Ectodermal cell (in vitro differentiated cells): ENCODE measurements at regions not wholly inside any gene's neighbourhood (a gene's known extent, or its start where the extent isn't known, plus 50 kb on each side); places are given as distances from the start of the nearest gene placed in this dataset.

ENCODE experiments used
- H3K27ac ChIP-seq: 2 replicates; pipeline ENCODE4 v1.7.0; 2013; ENCODE audit warnings: mild to moderate bottlenecking, low read depth, low read length; ENCODE audit not compliant: insufficient read depth, poor library complexity, severe bottlenecking
- H3K27me3 ChIP-seq: 2 replicates; pipeline ENCODE4 v1.7.0; 2013; ENCODE audit warnings: mild to moderate bottlenecking, low read length; ENCODE audit not compliant: insufficient read depth, control insufficient read depth, poor library complexity, severe bottlenecking
- H3K36me3 ChIP-seq: one replicate; pipeline ENCODE4 v1.7.0; 2013; ENCODE audit warnings: low read length; ENCODE audit not compliant: control insufficient read depth, insufficient read depth
- H3K4me1 ChIP-seq: one replicate; pipeline ENCODE4 v1.7.0; 2013; ENCODE audit warnings: low read length; ENCODE audit not compliant: control insufficient read depth, insufficient read depth
- H3K4me3 ChIP-seq: 2 replicates; pipeline ENCODE4 v1.7.0; 2013; ENCODE audit warnings: low read depth, low read length, control low read depth; ENCODE audit not compliant: insufficient read depth
- H3K9me3 ChIP-seq: 2 replicates; pipeline ENCODE4 v1.7.0; 2013; ENCODE audit warnings: mild to moderate bottlenecking, low read length, moderate library complexity; ENCODE audit not compliant: control insufficient read depth
- WGBS, 2 experiments: methylation state at CpG; one replicate each; pipeline ENCODE4 v1.1.7; 2013; ENCODE audit warnings: missing lambda C conversion rate in 2 of 2; 5-methylcytosine and 5-hydroxymethylcytosine counted together

DNA sequence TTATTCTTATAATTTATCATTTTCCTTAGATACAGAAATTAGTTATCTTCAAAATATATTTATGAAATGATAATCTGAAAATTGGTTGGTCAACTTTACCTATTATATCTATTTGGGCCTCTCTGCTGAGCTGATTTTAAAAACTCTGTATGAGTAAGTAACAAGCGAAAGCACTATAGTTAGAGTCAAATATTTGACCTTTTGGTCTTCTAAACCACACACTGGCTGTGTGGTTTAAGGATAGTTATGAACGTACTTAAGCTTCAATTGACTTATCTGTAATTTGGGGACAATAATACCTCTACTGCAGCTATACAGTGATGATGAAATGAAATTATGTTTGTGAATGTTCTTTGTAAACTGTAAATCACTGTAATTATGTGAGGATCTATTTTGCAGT is 763.9 kb upstream of the GRM7 start:
- Histone ChIP-seq H3K4me3 (no peak overlapping the region), H3K9me3 (no peaks in the 10 kb centered on the region), H3K36me3 (no peaks in the 10 kb centered on the region), H3K27ac (no peak overlapping the region), H3K4me1 (no peaks in the 10 kb centered on the region), H3K27me3 (no peaks in the 10 kb centered on the region)
- WGBS, 2 experiments, result 92 to 100% methylated on average over 1 to 2 of the region's 2 CpGs

DNA sequence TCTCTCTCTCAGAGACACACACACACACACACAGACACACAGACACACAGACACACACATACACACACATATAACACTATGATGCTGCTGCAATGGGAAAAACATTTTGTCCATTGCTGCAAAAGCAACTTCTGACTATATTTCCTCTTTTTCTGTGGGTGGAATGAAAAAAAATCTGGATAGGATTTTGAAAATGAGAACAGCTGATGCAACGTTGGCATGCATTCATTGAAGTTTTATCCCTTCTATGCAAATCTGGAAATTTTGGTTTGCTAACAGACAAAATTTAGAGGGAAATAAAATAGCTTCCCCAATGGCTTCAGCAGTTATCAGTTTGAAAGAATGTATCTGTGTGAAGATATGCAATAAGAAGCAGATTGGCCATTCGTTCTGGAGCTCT is 763.4 kb upstream of the GRM7 start:
- Histone ChIP-seq H3K4me1 (no peaks in the 10 kb centered on the region), H3K27me3 (no peaks in the 10 kb centered on the region), H3K4me3 (no peak overlapping the region), H3K9me3 (no peaks in the 10 kb centered on the region), H3K27ac (no peak overlapping the region), H3K36me3 (no peaks in the 10 kb centered on the region)
- 90 to 93% methylated on average over 2 of the region's 2 CpGs for whole genome bisulfite sequencing, 2 experiments

DNA sequence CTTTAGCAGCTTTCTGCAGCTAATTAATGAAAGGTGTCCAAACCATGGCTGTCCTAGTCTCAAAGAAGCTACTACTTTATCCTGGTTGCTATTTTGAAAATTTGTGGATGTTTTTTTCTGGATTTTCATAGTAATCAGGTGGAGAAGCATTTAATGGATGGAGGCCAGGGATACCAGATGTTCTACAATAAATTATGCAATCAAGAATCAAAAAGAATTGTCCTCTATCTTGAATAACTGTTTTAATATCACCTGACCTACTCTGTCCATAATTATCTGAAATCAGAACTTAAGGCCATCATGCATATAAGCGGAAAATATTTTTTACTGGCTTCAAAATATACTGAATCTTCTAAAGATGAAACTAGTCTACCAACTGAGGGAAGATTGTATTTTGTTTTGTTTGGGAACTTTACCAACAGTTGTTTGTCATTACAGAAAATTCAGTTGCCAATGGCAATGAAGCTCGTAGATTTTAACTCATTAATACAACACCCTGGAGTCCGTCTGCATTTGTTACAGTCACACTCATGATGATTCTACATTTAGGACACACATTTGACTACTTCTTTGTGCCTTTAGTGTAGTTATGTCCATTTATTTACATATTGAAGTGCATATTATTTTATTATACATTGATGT is 762.3 kb upstream of the GRM7 start:
- H3K4me3 ChIP-seq, result no peak overlapping the region
- no peaks in the 10 kb centered on the region for H3K4me1 ChIP-seq
- 92 to 97% methylated on average over 3 of the region's 3 CpGs for WGBS, 2 experiments
- H3K27ac ChIP-seq, result no peak overlapping the region
- H3K9me3 ChIP-seq, result no peaks in the 10 kb centered on the region
- no peaks in the 10 kb centered on the region for H3K27me3 ChIP-seq
- H3K36me3 ChIP-seq, result no peaks in the 10 kb centered on the region

DNA sequence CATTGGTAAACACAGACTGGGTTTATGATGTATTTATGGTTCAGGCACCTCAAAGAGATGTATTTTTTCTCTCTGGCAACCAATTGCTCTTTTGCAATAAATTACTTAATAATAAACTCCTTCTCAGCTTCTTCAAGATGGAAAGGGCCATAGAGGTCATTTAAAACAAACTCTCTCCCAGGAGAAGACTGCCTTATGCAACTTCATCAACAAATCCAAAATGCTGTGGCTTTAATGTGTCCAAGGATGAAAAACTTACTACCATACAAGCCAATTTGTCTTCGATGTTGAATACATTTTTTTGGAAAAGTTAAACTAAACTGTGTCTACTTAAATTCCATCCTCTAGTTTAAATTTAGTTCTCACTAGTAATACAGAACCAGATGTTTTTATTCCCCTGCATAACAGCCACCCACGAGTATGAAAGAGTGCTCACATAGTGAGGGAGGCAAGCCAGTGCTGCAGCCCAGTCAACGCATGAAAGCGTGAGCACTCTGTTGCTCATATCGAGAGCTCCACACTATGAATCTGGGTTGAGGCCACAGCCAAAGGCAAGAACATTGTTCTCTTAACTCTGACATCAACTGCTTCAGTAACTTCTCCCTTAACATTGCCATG is 761.3 kb upstream of the GRM7 start:
- Histone ChIP-seq H3K36me3 (no peaks in the 10 kb centered on the region), H3K27me3 (no peaks in the 10 kb centered on the region), H3K27ac (no peak overlapping the region), H3K4me1 (no peaks in the 10 kb centered on the region), H3K9me3 (no peaks in the 10 kb centered on the region), H3K4me3 (no peak overlapping the region)
- 95 to 96% methylated on average over 5 of the region's 5 CpGs for WGBS, 2 experiments

DNA sequence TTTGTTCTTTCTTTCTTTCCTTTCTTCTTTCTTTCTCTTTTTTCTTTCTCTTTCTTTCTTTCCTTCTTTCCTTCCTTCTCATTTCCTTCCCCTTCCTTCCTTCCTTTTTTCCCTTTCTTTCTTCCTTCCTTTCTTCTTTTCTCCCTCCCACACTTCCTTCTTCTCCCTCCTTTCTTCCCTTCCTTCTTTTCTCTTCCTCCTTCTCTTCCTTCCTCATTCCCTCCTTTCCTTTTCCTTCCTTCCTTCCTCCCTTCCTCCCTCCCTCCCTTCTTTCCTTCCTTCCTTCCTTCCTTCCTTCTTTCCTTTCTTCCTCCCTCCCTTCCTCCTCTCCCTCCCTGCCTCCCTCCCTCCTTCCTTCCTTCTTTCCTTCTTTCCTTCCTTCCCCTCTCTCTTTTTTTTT is 755.7 kb upstream of the GRM7 start:
- Histone ChIP-seq H3K27ac (no peak overlapping the region), H3K27me3 (no peaks in the 10 kb centered on the region), H3K4me1 (no peaks in the 10 kb centered on the region), H3K4me3 (no peak overlapping the region), H3K9me3 (no peaks in the 10 kb centered on the region), H3K36me3 (no peaks in the 10 kb centered on the region)

DNA sequence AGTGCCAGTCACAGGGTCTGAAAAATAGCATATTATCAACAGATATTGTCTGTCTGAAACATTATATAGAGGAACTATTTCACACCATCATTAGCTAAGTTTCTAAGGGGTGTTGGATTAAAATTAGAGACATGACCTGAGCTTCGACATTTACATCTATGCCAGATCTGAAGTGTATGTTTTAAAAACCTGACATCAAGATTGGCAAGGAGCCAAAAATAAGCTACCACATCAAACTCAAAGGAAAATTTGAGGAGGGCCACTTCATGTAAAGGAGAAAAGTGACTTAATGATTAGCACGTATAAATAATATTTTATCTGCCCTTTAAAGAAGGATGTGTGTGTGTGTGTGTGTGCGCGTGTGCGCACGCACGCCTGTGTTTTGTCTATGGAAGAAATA is 752.0 kb upstream of the GRM7 start:
- Histone ChIP-seq H3K4me1 (no peaks in the 10 kb centered on the region), H3K36me3 (no peaks in the 10 kb centered on the region)
- 78 to 100% methylated on average over 1 to 5 of the region's 7 CpGs for WGBS, 2 experiments

DNA sequence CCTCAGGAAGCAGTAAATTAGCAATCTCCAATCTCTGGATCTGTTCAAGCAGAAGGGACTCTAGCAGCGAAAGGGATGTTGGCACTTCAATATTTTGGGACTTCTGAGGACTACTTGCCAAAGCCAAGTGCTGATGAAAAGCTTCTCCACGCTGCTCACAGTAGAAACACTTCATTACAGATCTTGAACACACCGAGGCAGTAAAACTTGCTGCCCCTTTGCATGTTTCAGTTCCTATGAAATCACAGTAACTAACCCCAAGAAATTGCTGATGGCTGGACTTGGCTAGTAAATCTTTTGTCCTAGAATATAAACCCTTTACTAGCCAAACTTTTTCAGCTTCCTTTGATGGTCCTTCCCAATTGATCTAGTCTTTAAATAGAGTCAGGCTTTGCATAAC is 750.5 kb upstream of the GRM7 start:
- no peaks in the 10 kb centered on the region for H3K4me1 ChIP-seq
- H3K36me3 ChIP-seq, result no peaks in the 10 kb centered on the region
- 98 to 99% methylated on average over 3 of the region's 3 CpGs for WGBS, 2 experiments
- no peaks in the 10 kb centered on the region for H3K27me3 ChIP-seq
- no peak overlapping the region for H3K4me3 ChIP-seq
- H3K27ac ChIP-seq, result no peak overlapping the region
- H3K9me3 ChIP-seq, result no peaks in the 10 kb centered on the region

More for the DNA sequence above, 752.0 kb upstream of the GRM7 start:
- no peak overlapping the region for H3K27ac ChIP-seq
- no peaks in the 10 kb centered on the region for H3K27me3 ChIP-seq
- H3K4me3 ChIP-seq, result no peak overlapping the region
- H3K9me3 ChIP-seq, result no peaks in the 10 kb centered on the region

DNA sequence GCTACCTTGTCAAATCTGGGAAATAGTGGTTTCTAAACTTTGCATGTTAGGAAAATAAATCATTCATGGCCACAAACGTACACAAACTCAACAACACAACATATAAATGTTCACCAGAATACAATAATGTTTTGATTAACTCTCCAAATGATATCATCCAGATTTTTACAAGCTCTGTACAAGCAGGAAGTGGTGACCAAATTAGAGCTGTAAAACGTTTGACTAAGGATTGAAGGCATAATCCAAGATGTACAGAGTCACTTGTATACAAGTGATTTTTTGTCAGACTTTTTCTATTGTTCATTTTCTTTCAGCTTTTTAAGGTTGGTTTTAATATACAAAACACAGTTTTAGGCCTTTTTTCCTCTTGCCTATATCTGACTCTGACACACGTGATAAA is 748.4 kb upstream of the GRM7 start:
- Histone ChIP-seq H3K36me3 (no peaks in the 10 kb centered on the region), H3K27ac (no peak overlapping the region), H3K4me3 (no peak overlapping the region), H3K9me3 (no peaks in the 10 kb centered on the region), H3K27me3 (no peaks in the 10 kb centered on the region), H3K4me1 (no peaks in the 10 kb centered on the region)
- 82 to 85% methylated on average over 3 of the region's 3 CpGs for WGBS, 2 experiments

DNA sequence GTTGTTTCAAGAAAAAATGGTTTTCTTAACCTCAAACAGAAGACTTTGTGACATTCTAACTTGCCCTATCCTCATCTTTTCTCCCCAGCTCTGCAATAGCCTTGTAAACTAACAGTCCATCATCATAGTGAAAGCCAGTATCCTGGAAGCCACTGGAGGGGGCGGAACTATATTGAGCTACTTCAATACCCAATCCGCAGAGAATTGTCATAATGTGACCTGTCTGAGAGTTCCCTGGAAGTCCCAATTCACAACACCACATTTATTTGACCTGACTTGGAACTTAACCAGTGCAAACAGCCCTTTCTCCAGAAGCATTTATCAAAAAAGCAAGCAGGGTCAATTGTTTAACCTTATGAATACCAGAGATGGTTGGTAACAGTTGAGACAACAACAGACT is 747.6 kb upstream of the GRM7 start:
- H3K9me3 ChIP-seq, result no peaks in the 10 kb centered on the region
- no peaks in the 10 kb centered on the region for H3K36me3 ChIP-seq
- no peak overlapping the region for H3K4me3 ChIP-seq
- H3K27ac ChIP-seq, result no peak overlapping the region
- WGBS, 2 experiments, result 85 to 91% methylated on average over 2 of the region's 2 CpGs
- H3K27me3 ChIP-seq, result no peaks in the 10 kb centered on the region
- H3K4me1 ChIP-seq, result no peaks in the 10 kb centered on the region

DNA sequence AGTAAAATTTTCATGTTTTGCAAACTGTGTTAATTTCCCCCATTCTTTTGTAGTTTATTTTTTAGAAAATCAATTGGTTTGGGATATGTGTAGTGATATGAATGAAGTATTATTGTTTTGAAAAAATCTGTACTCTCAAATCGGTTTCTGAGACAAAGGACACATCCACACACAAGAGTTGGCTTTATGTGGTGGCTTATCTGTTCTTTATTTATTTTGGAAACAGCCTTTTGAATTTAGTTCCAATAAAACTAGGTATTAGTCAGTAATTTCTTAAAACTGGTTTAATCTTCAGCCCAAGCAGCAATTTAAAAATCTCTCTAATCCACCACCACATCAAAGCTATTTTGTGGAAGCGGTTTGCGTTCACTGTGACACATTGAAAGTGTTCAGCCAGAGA is 741.5 kb upstream of the GRM7 start:
- Histone ChIP-seq H3K36me3 (no peaks in the 10 kb centered on the region), H3K27ac (no peak overlapping the region), H3K4me3 (no peak overlapping the region), H3K27me3 (no peaks in the 10 kb centered on the region), H3K9me3 (no peaks in the 10 kb centered on the region), H3K4me1 (no peaks in the 10 kb centered on the region)
- WGBS, 2 experiments, result 83 to 90% methylated on average over 2 to 3 of the region's 3 CpGs
